NCI-H2171 (cell line): ENCODE measurements at regions not wholly inside any gene's neighbourhood (a gene's known extent, or its start where the extent isn't known, plus 50 kb on each side); places are given as distances from the start of the nearest gene placed in this dataset.

ENCODE experiments used
- DNase-seq: peaks from one replicate; lab custom pipeline; 2025; lab: John Stamatoyannopoulos, UW

GRCh38 chr13:76091076-76091475 is 454.9 kb downstream of the LMO7 start:
- DNase-seq = no peak

- DNase-seq = no peak
These were observed 450.6 kb downstream of the LMO7 start for GRCh38 chr13:76086729-76087128.

DNA sequence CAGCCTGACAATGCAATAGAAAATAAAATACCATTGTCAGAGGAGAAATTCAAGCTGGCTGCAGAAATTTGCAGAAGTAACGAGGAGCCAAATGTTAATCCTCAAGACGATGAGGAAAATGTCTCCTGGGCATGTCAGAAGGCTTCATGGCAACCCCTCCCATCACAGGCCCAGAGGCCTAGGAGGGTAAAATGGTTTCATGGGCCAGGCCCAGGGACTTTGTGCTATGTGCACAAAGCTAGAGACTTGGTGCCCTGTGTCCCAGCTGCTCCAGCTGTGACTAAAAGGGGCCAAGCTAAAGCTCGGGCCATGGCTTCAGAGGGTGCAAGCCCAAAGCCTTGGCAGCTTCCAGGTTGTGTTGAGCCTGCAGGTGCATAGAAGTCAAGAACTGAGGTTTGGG is 431.7 kb downstream of the LMO7 start:
- DNase-seq = no peak

DNA sequence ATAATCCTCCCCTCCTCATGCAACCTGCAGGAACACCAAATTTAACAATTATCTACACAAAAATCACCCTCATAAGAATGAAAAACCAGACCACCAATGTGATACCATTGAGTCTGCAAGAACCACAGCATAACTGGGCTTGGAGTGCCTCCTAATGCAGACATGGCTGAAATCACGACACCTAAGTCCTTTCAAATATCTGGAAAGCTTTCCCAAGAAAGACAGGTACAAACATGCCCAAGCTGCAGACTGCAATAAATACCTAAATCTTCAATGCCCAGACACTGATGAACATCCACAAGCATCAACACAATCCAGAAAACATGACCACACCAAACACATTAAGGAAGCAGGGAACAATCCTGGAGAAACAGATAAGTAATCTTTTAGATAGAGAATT is 417.1 kb downstream of the LMO7 start:
- no peak for DNase-seq

DNA sequence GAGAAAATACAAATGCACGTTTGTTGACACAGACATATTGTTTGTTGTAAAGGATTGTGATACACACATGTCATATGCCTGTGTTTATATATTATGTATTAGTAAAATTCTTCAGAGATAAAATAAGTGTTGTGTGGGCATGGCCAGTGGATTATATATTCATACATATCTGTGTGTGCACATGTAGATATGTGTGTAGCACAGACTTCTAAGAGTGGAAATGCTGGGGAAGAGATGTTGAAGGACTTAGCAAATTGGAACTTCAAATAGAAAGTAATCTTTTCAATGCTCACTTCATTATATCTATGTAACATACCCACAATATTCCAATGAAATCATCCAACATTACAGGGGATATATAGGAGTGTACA is 413.2 kb downstream of the LMO7 start:
- DNase-seq = no peak

- DNase-seq = no peak
These were observed 412.7 kb downstream of the LMO7 start for GRCh38 chr13:76048675-76049375.

GRCh38 chr13:76048131-76048530 is 412.0 kb downstream of the LMO7 start:
- no peak for DNase-seq

GRCh38 chr13:76043874-76044273 is 407.7 kb downstream of the LMO7 start:
- DNase-seq = no peak

DNA sequence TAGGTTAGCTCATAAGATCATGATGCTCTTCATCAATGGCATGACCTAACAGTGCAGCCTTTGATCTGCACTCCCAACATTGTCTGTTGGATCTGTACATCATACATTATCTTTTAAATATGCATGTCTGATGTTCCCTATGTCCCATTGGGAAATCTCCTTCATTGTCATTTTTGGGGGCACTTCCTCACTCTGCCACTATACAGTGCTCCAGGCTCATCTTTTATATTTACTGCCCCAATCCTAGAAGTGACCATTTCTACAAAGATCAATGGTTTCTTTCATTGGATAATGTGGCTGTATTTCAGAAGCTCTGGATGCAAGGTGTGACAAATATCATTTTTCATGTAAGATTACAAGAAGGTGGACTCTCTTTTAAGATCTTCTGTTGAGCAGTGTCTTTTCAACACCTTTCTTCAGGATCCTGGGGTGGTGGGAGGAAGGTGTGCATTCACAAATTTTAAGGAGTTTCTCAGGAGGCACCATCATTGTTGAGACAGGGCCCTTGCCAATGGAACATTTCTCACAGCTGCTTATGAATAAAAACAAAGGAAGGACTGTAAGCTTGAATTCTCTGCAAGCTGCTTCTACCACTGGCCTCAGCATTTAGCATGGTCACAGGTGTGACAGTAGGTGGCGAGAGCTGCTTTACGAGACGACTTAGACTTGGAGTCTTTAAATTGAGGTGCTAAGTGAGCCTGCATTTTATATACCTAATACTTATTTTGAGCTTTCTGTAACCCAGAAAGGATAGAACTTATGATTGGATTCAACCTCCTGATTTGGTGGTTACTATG is 403.0 kb downstream of the LMO7 start:
- DNase-seq = no peak

DNA sequence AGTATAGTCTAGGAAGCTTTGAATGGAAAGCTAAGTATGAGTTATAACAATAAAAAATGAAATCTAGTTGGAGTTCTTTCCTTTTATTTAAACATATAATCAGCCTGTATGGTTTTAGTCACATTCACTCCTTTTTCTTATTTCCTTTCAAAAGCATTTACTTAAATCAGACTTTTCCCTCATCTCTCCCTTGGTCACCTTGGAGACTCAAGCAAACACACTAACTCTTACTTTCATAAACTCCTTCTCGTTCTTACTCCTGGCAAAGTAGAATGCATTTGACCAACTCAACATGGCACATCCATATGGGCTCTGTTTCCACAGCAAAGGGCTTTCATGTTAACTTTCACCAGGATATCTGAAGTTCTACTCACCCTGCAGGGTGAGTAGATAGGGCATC is 400.0 kb downstream of the LMO7 start:
- DNase-seq = no peak

DNA sequence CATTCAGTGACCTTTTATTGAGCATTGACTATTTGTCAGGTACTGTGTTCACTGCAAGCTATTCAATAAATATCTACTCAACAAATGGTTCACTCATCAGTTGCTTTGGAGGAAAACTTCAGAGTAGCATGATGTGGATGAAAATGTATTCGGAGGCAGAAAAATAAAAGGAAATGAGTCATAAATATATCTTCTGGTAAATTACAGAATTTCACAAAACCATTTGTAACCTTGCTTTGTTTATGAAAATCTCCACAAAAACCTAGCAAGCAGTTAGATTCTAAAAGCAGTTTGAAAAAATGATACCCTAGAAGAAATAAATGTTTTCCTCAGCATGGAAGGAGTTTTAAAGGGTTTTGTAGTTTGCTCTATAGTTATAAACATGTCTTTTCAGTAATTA is 399.6 kb downstream of the LMO7 start:
- DNase-seq = no peak

DNA sequence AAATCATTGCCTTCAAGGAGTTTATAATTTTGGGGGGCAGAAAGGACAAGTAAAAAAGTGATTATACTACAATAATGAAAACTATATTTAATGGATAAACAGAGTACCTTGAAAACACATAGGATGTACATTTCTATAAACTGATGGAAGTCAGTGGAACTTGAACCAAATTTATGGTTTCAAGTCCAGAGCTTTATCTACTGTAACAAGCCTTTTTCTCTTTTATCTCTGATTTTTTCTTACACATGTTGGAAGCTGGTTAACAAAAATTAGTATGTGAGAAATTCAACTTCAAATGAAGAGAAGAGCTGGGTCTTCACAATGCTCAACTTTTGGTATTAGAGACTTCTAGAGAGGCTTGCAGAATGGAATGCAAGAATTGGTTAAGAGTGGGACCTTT is 393.6 kb downstream of the LMO7 start:
- no peak for DNase-seq

GRCh38 chr13:76029088-76029487 is 393.0 kb downstream of the LMO7 start:
- DNase-seq = no peak

DNA sequence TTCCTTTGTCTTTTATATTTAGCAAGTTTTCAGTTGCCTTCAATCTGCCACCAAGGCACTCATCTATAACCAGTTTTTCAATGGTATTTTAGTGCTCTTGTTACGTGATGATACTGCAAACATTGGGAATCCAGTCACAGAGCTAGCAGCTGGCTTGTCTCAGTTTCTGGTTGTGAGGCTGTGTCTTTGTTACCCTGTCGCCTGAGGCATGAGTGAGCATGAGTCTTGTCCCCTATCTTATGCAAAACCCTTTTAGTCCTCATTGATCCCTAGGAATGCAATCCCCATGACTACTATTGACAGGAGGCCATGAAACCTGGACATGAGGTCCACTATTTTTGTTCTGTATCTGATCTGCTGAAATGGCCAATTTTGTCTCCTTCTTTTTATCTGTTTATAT is 391.0 kb downstream of the LMO7 start:
- DNase-seq = no peak

GRCh38 chr13:76025392-76025791 is 389.3 kb downstream of the LMO7 start:
- DNase-seq = no peak

- no peak for DNase-seq
These were observed 388.0 kb downstream of the LMO7 start for GRCh38 chr13:76024151-76024550.

DNA sequence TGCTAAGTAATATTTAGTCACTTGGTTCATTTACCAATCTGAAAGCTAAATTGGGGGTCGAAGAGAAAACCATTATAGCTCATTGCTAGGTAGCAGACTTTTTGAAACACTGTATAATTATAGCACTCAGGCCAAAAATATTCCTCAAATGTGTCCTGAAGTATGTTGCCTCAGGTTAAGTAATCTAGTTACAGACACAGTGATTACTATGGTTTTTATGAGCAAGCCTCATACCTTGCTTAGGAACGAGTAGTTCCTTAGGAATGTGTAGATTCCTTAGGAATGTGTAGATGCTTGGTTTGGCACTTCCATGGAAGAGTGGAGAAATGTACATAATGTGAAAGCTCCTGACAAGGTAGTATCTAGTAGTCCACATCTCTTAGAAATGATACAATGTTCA is 387.5 kb downstream of the LMO7 start:
- DNase-seq = no peak

GRCh38 chr13:76020421-76020955 is 384.4 kb downstream of the LMO7 start:
- DNase-seq = no peak

DNA sequence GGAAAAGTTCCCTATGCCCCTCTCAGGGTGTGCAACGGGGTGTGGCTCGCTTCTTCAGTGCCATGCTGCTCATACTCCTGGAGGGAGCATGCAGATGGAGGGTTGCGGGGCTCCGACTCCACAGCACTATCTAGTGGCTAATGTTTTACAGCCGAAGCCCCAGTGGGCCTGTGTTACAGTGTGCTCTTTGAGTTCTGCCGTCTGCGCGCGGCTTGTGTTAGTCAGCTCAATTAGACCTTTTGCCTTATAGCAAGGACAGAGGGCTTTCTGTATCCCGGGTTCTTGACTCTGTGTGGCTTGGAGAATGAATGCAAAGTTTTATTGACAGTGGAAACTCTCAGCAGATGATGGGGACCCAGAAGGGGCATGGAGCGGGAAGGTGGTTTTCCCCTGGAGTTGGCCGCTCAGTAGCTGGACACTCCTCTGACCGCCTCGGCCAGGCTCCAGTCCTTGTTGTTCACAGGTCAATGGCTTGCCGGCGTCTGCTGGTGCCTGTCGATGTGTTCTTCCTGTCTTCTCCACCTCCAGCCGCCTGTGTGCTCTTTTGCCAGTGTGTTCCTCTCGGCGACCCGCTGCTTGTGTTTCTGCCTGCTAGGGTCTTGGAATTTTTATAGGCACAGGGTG is 383.4 kb downstream of the LMO7 start:
- no peak for DNase-seq

DNA sequence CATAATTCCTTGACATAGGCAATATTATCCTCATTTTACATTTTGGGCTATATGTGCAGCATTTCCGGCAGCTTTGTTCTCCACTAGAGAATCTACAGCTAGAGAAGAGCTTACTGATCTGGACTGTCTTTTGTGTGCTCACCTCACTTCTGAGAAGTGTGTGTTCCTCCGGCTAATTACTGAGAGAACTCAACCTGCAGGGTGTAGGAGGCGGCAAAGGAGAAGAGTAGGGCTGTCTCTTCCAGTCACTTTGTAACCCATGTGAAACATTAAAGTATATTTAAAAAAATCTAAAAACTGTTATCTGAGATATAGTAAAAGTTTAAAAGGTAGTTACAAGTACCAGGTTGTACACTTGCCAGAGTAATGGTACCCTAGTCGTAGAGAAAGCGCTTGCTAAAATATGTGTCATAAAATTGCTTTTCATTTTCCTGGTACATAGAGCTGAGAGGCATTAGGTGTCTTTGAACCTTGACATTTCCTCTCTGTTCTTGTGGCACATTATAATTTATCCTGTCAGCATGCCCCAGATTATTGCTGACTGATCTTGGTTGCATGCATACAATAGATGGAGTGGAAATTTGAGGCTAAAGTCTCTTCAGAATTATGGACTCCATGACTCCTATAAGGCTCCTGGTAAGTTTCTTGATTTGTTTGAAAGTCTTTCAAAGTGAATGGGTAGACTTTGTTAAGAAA is 381.9 kb downstream of the LMO7 start:
- DNase-seq = no peak

DNA sequence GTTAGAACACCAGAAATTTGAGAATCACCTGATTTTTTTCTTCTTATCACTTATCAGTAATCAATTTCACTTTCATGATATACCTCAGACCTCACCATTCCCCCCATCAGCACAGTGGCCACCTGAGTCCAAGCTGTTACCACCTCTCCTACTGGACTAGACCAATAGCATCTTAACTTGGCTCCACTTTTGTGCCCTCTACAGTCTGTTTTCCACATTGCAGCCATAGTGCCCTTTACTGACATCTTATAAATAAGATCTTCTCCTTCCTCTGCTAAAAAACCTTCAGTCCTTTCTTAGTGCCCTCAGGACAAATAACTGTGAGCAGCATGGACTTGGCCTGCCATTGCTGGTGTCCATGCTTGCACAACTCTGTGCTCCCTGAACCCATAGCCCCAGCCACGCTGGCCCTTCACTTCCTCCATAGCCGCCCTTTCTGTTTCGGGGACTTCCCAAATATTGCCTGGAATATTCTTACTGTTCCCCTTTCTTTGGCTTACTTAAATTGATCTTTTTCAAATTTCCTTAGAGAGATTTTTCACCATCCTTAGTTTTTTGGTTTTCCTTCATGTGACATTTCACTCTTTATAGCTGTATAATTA is 380.8 kb downstream of the LMO7 start:
- no peak for DNase-seq
